ENCODE measurements at regions not wholly inside any gene's neighbourhood (a gene's known extent, or its start where the extent isn't known, plus 50 kb on each side); places are given as distances from the start of the nearest gene placed in this dataset.
A peak's percentile ranks its signal among the peaks of the same experiment; 100 is the strongest.

DNA sequence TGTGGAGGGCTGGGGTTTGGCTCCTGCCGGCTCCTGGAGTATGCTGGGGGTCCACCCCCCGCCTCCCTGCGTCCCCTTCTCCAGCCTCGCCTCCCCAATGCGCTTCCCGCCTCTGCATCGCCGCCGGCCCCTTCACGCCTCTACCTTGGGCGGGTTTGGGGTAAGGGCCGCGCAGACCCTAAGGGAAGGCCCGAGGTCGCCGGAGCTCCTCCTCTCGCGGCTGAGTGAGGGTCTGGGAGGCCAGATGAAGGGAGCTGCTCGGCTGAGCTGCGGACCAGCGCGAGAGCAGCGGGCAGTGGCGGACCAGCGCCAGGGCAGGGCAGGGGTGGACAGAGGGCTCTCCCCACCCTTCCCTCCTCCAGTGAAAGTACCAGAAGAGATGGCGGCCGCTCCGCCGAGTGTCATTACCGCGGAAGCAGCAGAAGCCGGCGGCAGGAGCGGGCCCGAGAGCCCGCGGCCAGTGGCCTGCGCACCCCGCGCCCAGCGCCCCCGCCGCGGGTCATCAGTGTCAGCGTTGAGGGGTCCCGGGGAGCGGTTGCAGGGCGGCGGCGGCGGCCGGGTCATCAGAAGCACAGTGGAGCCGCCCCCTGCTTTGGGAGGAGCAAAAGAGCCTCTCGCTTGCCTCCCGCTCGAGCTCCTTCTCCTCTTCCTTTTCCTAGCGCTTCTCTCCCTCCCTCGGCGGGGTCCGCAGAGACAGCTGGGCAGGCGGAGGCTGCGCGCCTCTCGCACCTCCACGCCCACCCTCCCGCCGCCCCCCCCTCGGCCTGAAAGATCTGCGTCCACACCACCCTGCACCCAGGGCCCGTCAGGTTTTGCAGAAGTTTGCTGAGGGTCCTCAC lies 255.6 kb upstream of the CADM1 start:
- Histone ChIP-seq H3K9me3 (no peaks in the 10 kb centered on the region), H3K27ac (peak overlapping the region; percentile 53 to 81 (median 64)), H3K27me3 (peaks cover 0 to 9% (median 0%) of the 10 kb centered on the region in 4 donors), H3K4me1 (peaks cover 25 to 42% (median 30%) of the 10 kb centered on the region in 3 donors), H3K4me3 (peak overlapping the region; percentile 53 to 92 (median 68)), H3K36me3 (no peaks in the 10 kb centered on the region)
- TF ChIP-seq, protein P1, sequence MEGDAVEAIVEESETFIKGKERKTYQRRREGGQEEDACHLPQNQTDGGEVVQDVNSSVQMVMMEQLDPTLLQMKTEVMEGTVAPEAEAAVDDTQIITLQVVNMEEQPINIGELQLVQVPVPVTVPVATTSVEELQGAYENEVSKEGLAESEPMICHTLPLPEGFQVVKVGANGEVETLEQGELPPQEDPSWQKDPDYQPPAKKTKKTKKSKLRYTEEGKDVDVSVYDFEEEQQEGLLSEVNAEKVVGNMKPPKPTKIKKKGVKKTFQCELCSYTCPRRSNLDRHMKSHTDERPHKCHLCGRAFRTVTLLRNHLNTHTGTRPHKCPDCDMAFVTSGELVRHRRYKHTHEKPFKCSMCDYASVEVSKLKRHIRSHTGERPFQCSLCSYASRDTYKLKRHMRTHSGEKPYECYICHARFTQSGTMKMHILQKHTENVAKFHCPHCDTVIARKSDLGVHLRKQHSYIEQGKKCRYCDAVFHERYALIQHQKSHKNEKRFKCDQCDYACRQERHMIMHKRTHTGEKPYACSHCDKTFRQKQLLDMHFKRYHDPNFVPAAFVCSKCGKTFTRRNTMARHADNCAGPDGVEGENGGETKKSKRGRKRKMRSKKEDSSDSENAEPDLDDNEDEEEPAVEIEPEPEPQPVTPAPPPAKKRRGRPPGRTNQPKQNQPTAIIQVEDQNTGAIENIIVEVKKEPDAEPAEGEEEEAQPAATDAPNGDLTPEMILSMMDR (IDR thresholded peaks at IDR 0.05) = no peak
- TF ChIP-seq POLR2A (IDR thresholded peaks at IDR 0.05) = no peak
- no peak for DNase-seq
- intact Hi-C loops (cut with DNase I) = loop anchor here (10.0 kb wide), 1 partner anchor 255 kb away; the partner anchor contains the start of gene CADM1
- no CpG with 5 or more reads among the region's 70 CpGs for WGBS, 2 donors

DNA sequence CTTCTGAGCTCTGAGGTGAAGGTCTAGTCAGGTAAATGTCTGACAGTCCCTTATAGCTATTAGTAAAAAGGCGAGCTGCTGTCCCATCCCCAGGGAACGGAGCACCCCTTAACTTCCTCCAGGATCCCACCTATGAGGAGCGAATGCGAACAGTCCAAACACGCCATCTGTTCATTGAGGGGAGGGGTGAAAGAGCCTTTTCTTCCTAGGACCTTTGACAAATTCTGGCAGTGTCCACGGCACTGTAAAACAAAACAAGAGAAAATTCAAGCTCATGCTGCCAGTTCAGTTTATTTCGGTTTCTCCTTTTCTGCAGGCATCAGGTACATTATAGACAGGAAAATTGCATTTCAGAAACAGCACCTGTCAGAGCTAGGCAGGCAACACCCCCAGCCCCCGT lies 253.8 kb upstream of the CADM1 start:
- no peak for TF ChIP-seq POLR2A (IDR thresholded peaks at IDR 0.05)
- TF ChIP-seq, protein P1 (IDR thresholded peaks at IDR 0.05) = no peak
- Histone ChIP-seq H3K9me3 (no peaks in the 10 kb centered on the region), H3K27ac (no peak overlapping the region), H3K4me1 (peaks cover 25 to 42% (median 30%) of the 10 kb centered on the region in 3 donors), H3K36me3 (no peaks in the 10 kb centered on the region), H3K4me3 (no peak overlapping the region), H3K27me3 (peaks cover 0 to 9% (median 0%) of the 10 kb centered on the region in 4 donors)
- 45 to 75% methylated on average over 4 to 8 of the region's 8 CpGs for WGBS, 2 donors
- intact Hi-C loops (cut with DNase I) = no loop called here
- DNase-seq = no peak

DNA sequence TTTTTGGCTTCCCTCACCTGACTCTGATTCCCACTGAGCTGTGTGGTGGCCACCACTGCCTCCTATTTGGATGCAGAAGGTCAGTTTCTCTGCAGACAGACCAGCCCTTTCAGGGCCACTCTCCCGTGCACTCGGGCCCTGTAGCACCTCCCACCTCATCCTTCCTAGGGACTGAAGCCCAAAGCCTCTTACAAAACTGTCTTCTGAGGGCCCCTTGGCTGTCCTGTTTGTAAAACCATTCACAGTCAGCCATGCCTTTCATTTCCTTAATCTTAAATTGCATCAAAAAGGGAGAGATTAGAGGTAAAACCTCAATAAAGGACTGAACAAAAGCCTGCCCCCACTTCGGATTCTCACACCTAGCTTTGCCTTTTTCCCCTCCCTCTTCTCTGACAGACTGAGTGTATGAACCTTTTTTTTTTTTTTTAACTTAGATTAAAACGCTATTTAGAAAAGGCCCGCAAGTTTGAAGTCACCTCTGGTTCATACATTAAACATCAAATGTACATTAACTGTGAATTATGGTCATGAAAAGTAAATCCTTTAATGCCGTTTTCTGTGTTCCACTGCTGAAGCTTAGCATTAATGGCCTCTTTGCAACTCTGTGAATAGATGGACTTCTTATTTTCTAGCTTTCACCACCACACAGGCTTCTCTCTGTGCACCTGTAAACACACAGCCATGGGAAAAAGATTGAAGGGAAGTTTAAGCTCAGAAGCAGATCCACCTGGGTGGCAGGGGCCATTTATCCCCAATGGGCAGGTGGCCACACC lies 247.2 kb upstream of the CADM1 start:
- no peaks in the 10 kb centered on the region for H3K36me3 ChIP-seq
- WGBS, 2 donors = 62 to 69% methylated on average over 6 of the region's 6 CpGs
- peaks cover 0 to 19% (median 0%) of the 10 kb centered on the region in 3 donors for H3K4me1 ChIP-seq
- no peaks in the 10 kb centered on the region for H3K27me3 ChIP-seq
- H3K4me3 ChIP-seq = no peak overlapping the region
- no peak for DNase-seq
- TF ChIP-seq, protein P1 (IDR thresholded peaks at IDR 0.05) = no peak
- no peak for TF ChIP-seq POLR2A (IDR thresholded peaks at IDR 0.05)
- intact Hi-C loops (cut with DNase I) = no loop called here
- H3K27ac ChIP-seq = no peak overlapping the region
- H3K9me3 ChIP-seq = no peaks in the 10 kb centered on the region

DNA sequence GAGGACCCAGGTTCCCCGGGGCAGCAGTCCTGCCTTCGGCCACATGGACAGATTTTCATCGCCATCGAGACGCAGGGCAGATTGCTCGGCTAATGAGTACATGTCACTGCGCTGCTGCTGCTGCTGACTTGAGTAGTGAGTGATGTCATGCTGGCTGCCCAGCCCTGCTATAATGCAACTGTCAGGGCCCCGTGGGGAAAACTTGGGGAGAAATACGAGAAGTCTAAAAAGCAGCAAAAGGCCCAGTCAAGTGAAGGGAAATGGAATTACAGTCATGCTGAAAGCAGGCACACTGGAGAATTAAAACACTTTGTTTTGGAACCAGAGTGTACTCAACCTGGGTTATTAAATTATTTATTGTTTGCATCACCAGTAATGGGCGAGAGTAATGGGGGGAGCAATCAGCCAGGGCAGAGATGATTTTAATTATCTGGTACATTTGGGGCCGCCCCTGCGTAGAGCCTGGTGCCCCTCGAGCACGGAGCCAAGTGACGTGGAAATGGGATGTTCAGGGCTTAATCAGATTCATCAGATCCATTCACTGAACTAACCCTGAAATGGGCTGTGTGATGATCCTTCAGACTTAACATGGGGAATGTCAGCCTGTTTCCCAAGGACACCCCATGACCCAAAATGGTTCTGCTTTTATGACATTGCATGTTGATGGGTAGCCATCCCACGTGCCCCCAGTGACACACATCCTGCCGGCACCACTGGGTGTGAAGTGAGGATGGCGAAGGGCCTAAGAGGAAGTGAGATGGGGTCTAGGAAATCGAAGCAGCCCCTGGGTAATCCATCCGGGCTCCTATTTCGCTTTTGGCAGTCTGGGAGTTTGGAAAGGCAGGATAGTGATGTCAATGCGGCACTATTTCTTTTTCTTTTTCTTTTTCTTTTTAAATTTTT lies 241.6 kb upstream of the CADM1 start:
- Histone ChIP-seq H3K4me1 (peaks cover 0 to 24% (median 8%) of the 10 kb centered on the region in 3 donors), H3K9me3 (no peaks in the 10 kb centered on the region), H3K4me3 (no peak overlapping the region), H3K36me3 (no peaks in the 10 kb centered on the region), H3K27ac (no peak overlapping the region), H3K27me3 (peaks cover 0 to 7% (median 0%) of the 10 kb centered on the region in 4 donors)
- no peak for DNase-seq
- WGBS, 2 donors = 83 to 84% methylated on average over 20 to 22 of the region's 22 CpGs
- TF ChIP-seq, protein P1 (IDR thresholded peaks at IDR 0.05) = no peak
- TF ChIP-seq POLR2A (IDR thresholded peaks at IDR 0.05) = no peak
- intact Hi-C loops (cut with DNase I) = no loop called here

All from esophagus squamous epithelium (tissue), 5 donors.